GM18511 (cell line): ENCODE measurements at regions not wholly inside any gene's neighbourhood (a gene's known extent, or its start where the extent isn't known, plus 50 kb on each side); places are given as distances from the start of the nearest gene placed in this dataset.
"Not testable (repeated sequence)": the region's sequence is repeated elsewhere in the genome, so short reads cannot be mapped to it uniquely, and the experiment has no call there.

Experiments
- ATAC-seq: cut with Tn5 transposase; IDR thresholded peaks from one replicate; pipeline ENCODE4 v1.9.1; 2021; ENCODE audit warnings: mild to moderate bottlenecking, moderate library complexity; ENCODE audit not compliant: unreplicated experiment

GRCh38 chr12:89072294-89073026, 279.8 kb downstream of the DUSP6 start:
- no peak for ATAC-seq

DNA sequence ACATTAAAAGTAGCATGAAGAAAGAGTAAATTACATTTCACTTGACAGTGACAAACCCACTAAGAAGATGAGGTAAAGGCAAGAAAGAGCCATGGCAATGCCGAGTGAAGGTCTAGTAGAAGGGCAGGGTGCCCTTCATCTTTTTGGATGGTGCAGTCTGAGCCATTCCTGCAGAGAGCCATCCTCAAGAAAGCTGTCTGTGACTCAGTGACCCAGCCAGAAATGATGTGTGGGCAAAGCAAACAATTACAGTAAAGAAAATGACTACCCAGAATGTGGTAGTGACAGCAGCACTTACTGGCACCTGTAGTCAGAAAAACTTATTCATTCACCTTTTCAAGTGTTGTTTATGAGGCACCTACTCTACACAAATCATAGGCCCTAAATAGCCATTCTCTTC, 281.7 kb downstream of the DUSP6 start:
- no peak for ATAC-seq

DNA sequence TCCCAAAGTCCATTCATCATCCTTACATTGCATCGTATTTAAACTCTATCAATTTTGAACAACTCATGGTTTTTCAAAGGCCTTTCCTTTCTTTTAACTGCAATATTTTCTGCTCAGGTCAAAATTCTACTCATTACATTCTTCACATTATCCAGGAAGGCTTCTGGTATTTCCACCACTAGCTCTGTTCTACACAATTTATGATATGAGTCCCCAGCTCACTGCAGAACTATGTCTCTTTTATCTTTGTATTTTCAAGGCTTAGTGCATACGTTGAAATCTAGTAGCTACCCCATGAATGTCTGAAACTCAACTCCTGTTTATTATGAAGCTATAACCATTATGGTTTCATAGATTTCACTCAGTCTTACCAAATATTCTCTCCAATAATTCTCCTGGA, 282.9 kb downstream of the DUSP6 start:
- no peak for ATAC-seq

- no peak for ATAC-seq
Observed at GRCh38 chr12:89067421-89068187, 284.7 kb downstream of the DUSP6 start.

GRCh38 chr12:89064780-89065179, 287.5 kb downstream of the DUSP6 start:
- ATAC-seq: no peak

- no peak for ATAC-seq
Observed at GRCh38 chr12:89064151-89064550, 288.1 kb downstream of the DUSP6 start.

DNA sequence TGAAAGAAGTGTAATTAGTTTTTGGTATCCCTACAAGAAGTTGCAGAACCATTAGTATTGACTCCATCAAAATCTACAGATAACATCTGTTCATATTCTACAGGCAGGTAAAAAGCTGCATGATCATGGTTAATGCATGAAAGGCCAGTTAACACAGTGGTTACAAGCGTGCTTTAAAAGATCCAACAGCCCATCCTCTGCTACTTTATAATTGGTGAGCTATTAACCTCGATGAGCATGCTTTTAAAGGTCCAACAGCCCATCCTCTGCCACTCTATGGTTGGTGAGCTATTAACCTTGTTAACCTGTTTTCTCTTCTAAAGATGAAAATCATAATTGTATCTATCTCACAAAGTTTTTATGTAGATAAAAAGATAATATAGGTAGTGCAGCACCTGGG, 289.3 kb downstream of the DUSP6 start:
- ATAC-seq: peak; percentile 58

- no peak for ATAC-seq
Observed at GRCh38 chr12:89059721-89060541, 292.4 kb downstream of the DUSP6 start.

- no peak for ATAC-seq
Observed at GRCh38 chr12:89059056-89059455, 293.2 kb downstream of the DUSP6 start.

GRCh38 chr12:89058402-89058801, 293.9 kb downstream of the DUSP6 start:
- no peak for ATAC-seq

DNA sequence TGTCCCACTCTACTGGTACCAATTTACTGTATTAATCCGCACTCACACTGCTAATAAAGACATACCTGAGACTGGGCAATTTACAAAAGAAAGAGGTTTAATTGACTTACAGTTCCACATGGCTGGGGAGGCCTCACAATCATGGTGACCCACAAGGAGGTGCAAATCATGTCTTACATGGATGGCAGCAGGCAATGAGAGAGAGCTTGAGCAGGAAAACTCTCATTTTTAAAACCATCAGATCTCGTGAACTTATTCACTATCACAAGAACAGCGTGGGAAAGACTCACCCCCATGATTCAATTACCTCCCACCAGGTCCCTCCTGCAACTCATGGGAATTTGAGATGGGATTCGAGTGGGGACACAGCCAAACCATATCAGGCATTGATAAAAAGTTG, 298.5 kb downstream of the DUSP6 start:
- ATAC-seq: not testable (repeated sequence)

GRCh38 chr12:89051065-89051677, 301.1 kb downstream of the DUSP6 start:
- peak; percentile 80 for ATAC-seq

DNA sequence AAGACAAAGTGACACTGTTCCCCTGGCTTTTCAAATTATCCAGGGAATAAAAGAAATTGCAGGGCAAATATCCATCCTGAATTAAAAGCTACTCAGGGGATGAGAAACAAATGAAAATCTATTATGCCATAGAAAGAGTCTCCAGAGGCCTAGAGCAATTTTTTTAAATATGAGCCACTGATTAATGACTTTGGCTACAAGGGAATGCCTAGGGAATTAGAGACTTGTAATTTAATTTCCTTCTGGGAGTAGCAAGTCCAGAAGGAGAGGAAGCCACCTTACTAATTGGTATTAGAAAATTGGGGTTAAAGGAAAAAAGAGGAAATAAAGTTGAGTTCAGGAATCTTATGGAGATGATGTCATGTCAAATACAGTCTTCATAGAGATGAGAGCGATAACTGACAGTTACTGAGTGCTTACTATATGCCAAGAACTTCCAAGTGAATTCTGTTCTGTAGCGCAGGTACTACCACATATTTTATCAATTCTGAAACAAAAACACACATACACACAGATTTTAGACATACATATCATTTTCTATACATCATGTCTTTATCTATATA, 304.4 kb downstream of the DUSP6 start:
- no peak for ATAC-seq

- no peak for ATAC-seq
Observed at GRCh38 chr12:89041078-89041477, 311.2 kb downstream of the DUSP6 start.

DNA sequence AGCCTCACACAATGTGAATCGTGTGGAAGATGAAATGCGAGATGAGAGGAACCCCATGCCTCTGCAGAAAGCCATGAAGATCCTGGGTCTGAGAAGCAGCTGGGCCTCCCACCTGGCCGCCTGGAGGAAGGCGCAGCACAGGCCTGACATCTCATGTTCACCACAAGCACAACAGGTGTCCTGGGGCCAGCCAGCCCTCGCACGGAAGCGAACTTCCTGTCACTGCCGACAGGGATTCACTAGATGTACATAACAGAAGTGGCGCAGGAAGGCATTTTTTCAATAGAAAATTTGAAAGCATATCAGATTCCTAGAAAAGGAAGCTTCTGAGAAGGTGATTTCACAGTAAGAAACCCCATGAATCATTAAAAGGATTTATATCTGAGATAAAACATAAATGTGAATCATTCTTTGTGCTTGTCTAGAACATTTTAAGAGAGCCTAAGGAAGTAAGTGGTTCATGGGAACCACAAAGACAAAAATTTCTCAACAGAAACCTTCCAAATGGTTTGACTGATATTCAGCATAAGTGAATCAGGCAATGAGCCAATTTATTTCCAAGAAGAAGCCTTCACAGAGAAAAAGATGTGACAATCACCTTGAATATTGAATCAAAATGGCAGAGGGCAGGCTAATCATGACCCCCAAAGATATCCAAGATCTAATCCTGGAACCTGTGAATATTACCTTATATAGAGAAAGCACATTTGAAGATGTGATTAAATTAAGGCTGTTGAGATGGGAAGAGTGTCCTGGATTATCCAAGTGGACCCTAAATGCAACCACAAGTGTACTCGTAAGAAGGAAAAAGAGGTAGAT, 311.9 kb downstream of the DUSP6 start:
- ATAC-seq: peak; percentile 99

DNA sequence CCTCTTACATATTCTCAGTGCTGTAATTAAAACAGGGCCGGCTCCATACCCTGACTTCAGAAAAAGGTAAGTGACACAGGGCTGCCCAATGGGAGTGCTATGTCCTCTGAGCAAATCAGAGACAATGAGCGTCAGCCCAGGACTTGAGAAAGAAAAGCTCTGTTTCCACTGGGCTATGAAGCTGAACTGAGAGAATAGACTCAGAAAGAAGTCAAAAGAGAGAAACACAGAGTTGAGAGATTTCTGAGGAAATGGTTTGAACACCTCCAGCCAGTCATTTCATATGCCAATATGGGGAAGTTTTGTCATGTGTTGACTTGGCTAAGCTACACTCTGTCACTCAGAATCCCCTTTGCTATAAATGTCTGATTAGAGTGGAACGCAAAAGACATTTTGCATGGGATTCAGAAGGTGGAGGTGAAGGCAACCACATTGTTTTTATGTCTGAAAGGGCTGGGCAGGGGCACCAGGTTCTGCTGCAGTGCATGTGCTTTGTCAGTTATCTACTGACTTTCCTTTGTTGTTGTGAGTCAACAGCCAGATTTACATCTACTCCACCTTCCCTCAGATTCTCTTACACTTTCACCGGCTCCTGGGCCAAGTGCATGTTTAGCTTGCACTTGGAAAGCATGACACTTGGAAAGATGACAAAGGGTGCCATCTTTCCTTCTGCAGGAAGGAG, 313.3 kb downstream of the DUSP6 start:
- peak; percentile 34 for ATAC-seq

GRCh38 chr12:89033062-89033461, 319.2 kb downstream of the DUSP6 start:
- ATAC-seq: no peak

DNA sequence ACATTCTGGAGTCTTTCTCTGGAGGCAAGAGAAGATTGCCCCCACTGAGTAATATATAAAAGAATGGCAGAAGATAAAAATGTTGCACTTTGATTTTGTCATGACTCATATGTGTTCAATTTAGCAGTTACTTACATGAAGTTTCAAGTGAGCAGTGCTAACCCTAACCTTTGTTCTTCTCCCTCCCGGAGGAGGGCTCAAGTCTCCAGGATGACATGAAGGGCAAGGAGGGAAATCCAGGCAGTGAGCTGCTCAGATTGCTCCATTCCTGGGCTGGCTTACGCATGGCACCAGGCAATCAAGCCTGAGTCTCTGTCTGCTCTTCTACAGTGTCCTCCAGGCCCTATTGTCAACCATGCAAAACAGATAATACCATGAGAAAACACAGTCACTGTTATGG, 322.3 kb downstream of the DUSP6 start:
- no peak for ATAC-seq

- ATAC-seq: no peak
Observed at GRCh38 chr12:89024580-89024979, 327.7 kb downstream of the DUSP6 start.
